Psoas muscle (tissue), 7 donors: ENCODE measurements at regions not wholly inside any gene's neighbourhood (a gene's known extent, or its start where the extent isn't known, plus 50 kb on each side); places are given as distances from the start of the nearest gene placed in this dataset.

ENCODE experiments used
- ATAC-seq, 4 donors: fragments of 200-7000 bp; cut with Tn5 transposase; one replicate each; pipeline ENCODE4 v1.9.1; 2020; ENCODE audit warnings: moderate library complexity in 3 of 4, mild to moderate bottlenecking in 2 of 4
- DNase-seq, 2 donors: peaks; one replicate each; pipeline ENCODE4 v3.0.0-alpha.2; 2020
- H3K27ac ChIP-seq: fragments of 200-600 bp; one replicate; pipeline ENCODE4 v1.8.0; 2022
- H3K27me3 ChIP-seq, 3 donors: fragments of 200-600 bp in 1 of 3; one replicate each; pipeline versions ENCODE4 v1.6.1 to v1.8.0; 2013 to 2022; ENCODE audit warnings: low read length in 2 of 3, mild to moderate bottlenecking in 2 of 3, moderate library complexity in 1 of 3; ENCODE audit not compliant: insufficient read depth in 3 of 3
- H3K36me3 ChIP-seq, 2 donors: fragments of 200-600 bp in 1 of 2; one replicate each; pipeline versions ENCODE4 v1.6.1 to v1.8.0; 2013 to 2022; ENCODE audit warnings: low read depth in 1 of 2, mild to moderate bottlenecking in 1 of 2, moderate library complexity in 1 of 2; ENCODE audit not compliant: insufficient read depth in 1 of 2
- H3K4me1 ChIP-seq: fragments of 200-600 bp; one replicate; pipeline ENCODE4 v1.8.0; 2022
- H3K4me3 ChIP-seq: fragments of 200-600 bp; one replicate; pipeline ENCODE4 v1.8.0; 2022; ENCODE audit warnings: mild to moderate bottlenecking
- H3K9me3 ChIP-seq: fragments of 200-600 bp; one replicate; pipeline ENCODE4 v1.8.0; 2022
- CTCF ChIP-seq: fragments of 200-600 bp; IDR thresholded peaks from one replicate; pipeline ENCODE4 v1.8.0; 2022; ENCODE audit warnings: antibody characterized with exemption
- WGBS, 3 donors: extraction: QIAGEN DNeasy Blood & Tissue Kit; methylation state at CpG; one replicate each; pipeline versions ENCODE4 v1.1.6 to v1.1.7; 2013; 5-methylcytosine and 5-hydroxymethylcytosine counted together
- intact Hi-C, 2 donors: fragments of 100-400 bp; cut with DNase I; formaldehyde crosslinking; loops; one replicate each; pipeline versions ENCODE4 v1.11.0 to v1.14.2; 2022
- donor health status: healthy with polysubstance abuse.
- donor health status: DM: no; HTN: no; CAD: no; lungs with moderate emphysema.
- donor health status: Bipolar disorder and iron deficiency.
- donor health status: healthy.
- donor health status: DM: yes; HTN: yes; CAD: no.
- donor health status: DM: no; HTN: no; CAD: no.
- donor health status: DM: yes; HTN: yes; CAD: no.

GRCh38 chr12:61367281-61367785 lies 892.9 kb upstream of the USP15 start:
- Histone ChIP-seq H3K27me3 (no peaks in the 10 kb centered on the region), H3K4me1 (no peaks in the 10 kb centered on the region), H3K4me3 (no peak overlapping the region), H3K36me3 (no peaks in the 10 kb centered on the region), H3K27ac (no peak overlapping the region), H3K9me3 (no peaks in the 10 kb centered on the region)
- 76 to 85% (median 76%) methylated on average over 1 of the region's 1 CpG for WGBS, 3 donors
- intact Hi-C loops: no loop called here
- no peak for TF ChIP-seq CTCF
- ATAC-seq: no peak
- DNase-seq: no peak

- Histone ChIP-seq H3K27ac (no peak overlapping the region), H3K27me3 (no peaks in the 10 kb centered on the region), H3K9me3 (no peaks in the 10 kb centered on the region), H3K4me3 (no peak overlapping the region), H3K36me3 (no peaks in the 10 kb centered on the region), H3K4me1 (no peaks in the 10 kb centered on the region)
- TF ChIP-seq CTCF: no peak
- WGBS, 3 donors: 70 to 77% (median 74%) methylated on average over 4 of the region's 4 CpGs
- no peak for ATAC-seq
- no peak for DNase-seq
- intact Hi-C loops: no loop called here
Measured at GRCh38 chr12:61369241-61369910, 890.8 kb upstream of the USP15 start.

- H3K9me3 ChIP-seq: no peaks in the 10 kb centered on the region
- H3K36me3 ChIP-seq: no peaks in the 10 kb centered on the region
- H3K27me3 ChIP-seq: no peaks in the 10 kb centered on the region
- DNase-seq (no peak), ATAC-seq (no peak)
- H3K27ac ChIP-seq: no peak overlapping the region
- H3K4me3 ChIP-seq: no peak overlapping the region
- 35 to 41% (median 38%) methylated on average over 1 of the region's 1 CpG for WGBS, 3 donors
- TF ChIP-seq CTCF: no peak
- no peaks in the 10 kb centered on the region for H3K4me1 ChIP-seq
- intact Hi-C loops: no loop called here
Measured at GRCh38 chr12:61384511-61384910, 875.7 kb upstream of the USP15 start.

- DNase-seq (no peak), ATAC-seq (peak in 1 of 4 donors; percentile 35)
- intact Hi-C loops: no loop called here
- TF ChIP-seq CTCF: no peak
- Histone ChIP-seq H3K9me3 (no peaks in the 10 kb centered on the region), H3K27ac (no peak overlapping the region), H3K36me3 (no peaks in the 10 kb centered on the region), H3K4me3 (no peak overlapping the region), H3K27me3 (no peaks in the 10 kb centered on the region), H3K4me1 (no peaks in the 10 kb centered on the region)
Measured at GRCh38 chr12:61385771-61386170, 874.4 kb upstream of the USP15 start.

- no peaks in the 10 kb centered on the region for H3K4me1 ChIP-seq
- H3K9me3 ChIP-seq: no peaks in the 10 kb centered on the region
- H3K4me3 ChIP-seq: no peak overlapping the region
- DNase-seq (no peak), ATAC-seq (no peak)
- H3K27ac ChIP-seq: no peak overlapping the region
- H3K36me3 ChIP-seq: no peaks in the 10 kb centered on the region
- H3K27me3 ChIP-seq: no peaks in the 10 kb centered on the region
- intact Hi-C loops: no loop called here
- no peak for TF ChIP-seq CTCF
Measured at GRCh38 chr12:61397668-61398067, 862.5 kb upstream of the USP15 start.
